GM13977 (cell line): ENCODE measurements at regions not wholly inside any gene's neighbourhood (a gene's known extent, or its start where the extent isn't known, plus 50 kb on each side); places are given as distances from the start of the nearest gene placed in this dataset.

Experiments used
- DNase-seq: peaks from one replicate; pipeline ENCODE4 v3.0.0; 2012; ENCODE audit warnings: low spot score
- CTCF ChIP-seq: IDR thresholded peaks from 2 replicates; pipeline ENCODE4 v1.5.1; 2012; ENCODE audit warnings: mild to moderate bottlenecking, control low read depth; ENCODE audit not compliant: insufficient read depth; ENCODE audit errors: extremely low read depth, missing control alignments
- in situ Hi-C: fragments of 300-500 bp; cut with MboI; formaldehyde crosslinking; loops from one replicate; pipeline ENCODE4 v1.12.0; 2022; ENCODE audit warnings: low sequenced_read_pairs, low pct_unique_long_range_greater_than_20kb, mixed read lengths, inconsistent platforms; ENCODE audit not compliant: unreplicated experiment

DNA sequence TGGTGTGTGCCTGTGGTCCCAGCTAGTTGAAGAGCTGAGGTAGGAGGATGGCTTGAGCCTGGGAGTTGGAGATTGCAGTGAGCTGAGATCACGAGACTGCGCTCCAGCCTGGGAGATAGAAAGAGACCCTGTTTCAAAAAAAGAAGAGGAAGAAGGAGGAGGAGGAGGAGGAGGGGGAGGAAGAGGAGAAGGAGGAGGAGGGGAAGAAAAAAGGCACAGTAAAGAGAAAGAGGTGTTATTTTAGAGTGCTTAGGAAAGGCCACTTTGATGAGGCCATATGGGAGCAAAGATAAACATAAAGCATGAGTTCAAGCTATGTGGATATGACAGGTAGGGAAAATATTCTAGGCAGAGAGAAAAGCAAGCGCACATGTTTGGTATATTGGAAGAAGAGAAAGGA is 154.1 kb upstream of the BTG1 start:
- in situ Hi-C loops = no loop called here
- no peak for TF ChIP-seq CTCF
- no peak for DNase-seq

- no peak for TF ChIP-seq CTCF
- in situ Hi-C loops = no loop called here
- no peak for DNase-seq
Measured at GRCh38 chr12:92299344-92299743, 153.7 kb upstream of the BTG1 start.

DNA sequence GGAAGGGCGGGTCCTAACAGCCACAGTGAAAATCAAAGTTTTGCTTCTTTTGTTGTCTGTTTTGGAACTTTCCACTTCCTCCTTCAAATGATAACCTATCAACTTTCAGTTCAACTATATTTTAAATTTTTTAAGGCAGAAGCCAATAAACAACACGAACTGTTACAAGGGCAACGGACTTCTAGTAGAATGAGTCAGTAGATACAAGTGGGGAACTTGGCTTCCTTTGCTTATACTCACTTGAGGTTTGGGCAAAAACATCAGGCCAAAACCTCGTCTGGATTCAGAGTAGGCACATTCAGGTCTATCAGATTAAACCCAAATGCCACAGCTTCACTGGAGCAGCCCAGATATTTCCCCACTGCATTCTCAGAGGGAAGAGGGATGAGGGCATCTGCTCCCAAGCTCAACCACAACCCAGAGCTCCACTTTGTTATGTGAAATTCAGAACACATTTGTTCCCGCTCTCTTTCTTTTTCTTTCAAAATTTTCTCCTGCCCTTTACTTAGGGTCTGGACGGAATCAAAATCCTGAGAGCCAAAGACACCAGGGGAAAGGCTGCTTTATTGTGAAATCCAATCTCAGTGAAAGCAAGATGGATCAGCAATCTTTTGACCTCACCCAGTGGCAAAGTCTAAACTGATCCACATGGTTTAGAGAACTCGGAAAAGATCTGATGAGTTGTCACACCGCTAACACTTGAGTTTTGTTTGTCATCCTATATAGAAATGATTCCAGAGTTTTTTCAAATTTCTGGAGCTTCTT is 152.5 kb upstream of the BTG1 start:
- DNase-seq = no peak
- in situ Hi-C loops = no loop called here

GRCh38 chr12:92297405-92297804 is 151.8 kb upstream of the BTG1 start:
- in situ Hi-C loops = no loop called here
- TF ChIP-seq CTCF = no peak
- no peak for DNase-seq

More for the DNA sequence above, 152.5 kb upstream of the BTG1 start:
- TF ChIP-seq CTCF = no peak

- in situ Hi-C loops = no loop called here
- no peak for DNase-seq
- TF ChIP-seq CTCF = no peak
Measured at GRCh38 chr12:92295523-92295922, 149.9 kb upstream of the BTG1 start.

GRCh38 chr12:92294676-92295440 is 149.2 kb upstream of the BTG1 start:
- in situ Hi-C loops = no loop called here
- no peak for TF ChIP-seq CTCF

More at GRCh38 chr12:92294676-92295440, 149.2 kb upstream of the BTG1 start:
- DNase-seq = no peak
